HEK293 (cell line): ENCODE measurements at regions not wholly inside any gene's neighbourhood (a gene's known extent, or its start where the extent isn't known, plus 50 kb on each side); places are given as distances from the start of the nearest gene placed in this dataset.

Source experiments
- CTCF ChIA-PET: fragments of 350-600 bp; formaldehyde crosslinking; extraction: SDS; loops from one replicate; lab custom pipeline; 2021; ENCODE audit warnings: antibody characterized with exemption; lab: Yijun Ruan, JAX
- POLR2A ChIA-PET: fragments of 300-600 bp; formaldehyde crosslinking; extraction: SDS; loops from one replicate; lab custom pipeline; 2020; ENCODE audit warnings: antibody characterized with exemption, inconsistent platforms; lab: Yijun Ruan, JAX
- H3K27ac ChIP-seq: fragments of 200-500 bp; sonication (Bioruptor generic); 2 replicates; pipeline ENCODE4 v1.5.1; 2014; ENCODE audit warnings: low read depth, low read length, control low read depth, inconsistent platforms; ENCODE audit errors: extremely low read depth
- H3K36me3 ChIP-seq, 2 experiments: fragments of 200-500 bp in 1 of 2; sonication (Bioruptor generic) in 1 of 2; 1 replicate in 1 of 2; 2 replicates in 1 of 2; pipeline ENCODE4 v1.5.1; 2014 to 2017; ENCODE audit warnings: inconsistent platforms in 2 of 2, low read length in 2 of 2; ENCODE audit not compliant: control insufficient read depth in 2 of 2, insufficient read depth in 1 of 2
- H3K4me1 ChIP-seq: fragments of 200-500 bp; sonication (Bioruptor generic); 2 replicates; pipeline ENCODE4 v1.5.1; 2014; ENCODE audit warnings: mild to moderate bottlenecking, low read length, inconsistent platforms; ENCODE audit not compliant: control insufficient read depth, insufficient read depth
- H3K4me3 ChIP-seq: 2 replicates; pipeline ENCODE4 v1.5.1; 2011; ENCODE audit warnings: low read depth, mild to moderate bottlenecking, control low read depth, low read length, moderate library complexity
- H3K9me3 ChIP-seq: fragments of 200-500 bp; sonication (Bioruptor generic); 2 replicates; pipeline ENCODE4 v1.5.1; 2014; ENCODE audit warnings: low read depth, low read length, inconsistent platforms; ENCODE audit not compliant: control insufficient read depth, insufficient read depth
- ELK4 ChIP-seq: IDR thresholded peaks from 2 replicates; pipeline ENCODE4 v1.6.1; 2011; ENCODE audit warnings: mild to moderate bottlenecking, low read depth, low read length, borderline replicate concordance
- GLIS2 ChIP-seq: fragments of 450-650 bp; formaldehyde crosslinking; IDR thresholded peaks from 2 replicates; pipeline ENCODE4 v1.5.1; 2016; ENCODE audit warnings: missing biosample characterization, missing genetic modification characterization
- MEIS1 ChIP-seq: sonication (generic); formaldehyde crosslinking; IDR thresholded peaks from 2 replicates; pipeline ENCODE4 v1.8.1; 2022; ENCODE audit warnings: missing genetic modification reagents, mild to moderate bottlenecking, borderline replicate concordance
- TRIM28 ChIP-seq: IDR thresholded peaks from 2 replicates; pipeline ENCODE4 v1.6.1; 2011; ENCODE audit warnings: low read length, control low read depth, borderline replicate concordance
- TSHZ1 ChIP-seq: fragments of 450-650 bp; formaldehyde crosslinking; IDR thresholded peaks from 2 replicates; pipeline ENCODE4 v1.5.1; 2016; ENCODE audit warnings: missing biosample characterization, missing genetic modification characterization, borderline replicate concordance
- ZBTB44 ChIP-seq: fragments of 450-650 bp; IDR thresholded peaks from 2 replicates; pipeline ENCODE4 v1.5.1; 2018; ENCODE audit warnings: missing biosample characterization, mild to moderate bottlenecking, missing genetic modification characterization
- ZFHX2 ChIP-seq: fragments of 450-650 bp; formaldehyde crosslinking; conservative IDR thresholded peaks from 2 replicates; pipeline ENCODE4 v1.5.1; 2016; ENCODE audit warnings: missing biosample characterization, missing genetic modification characterization
- ZFP37 ChIP-seq: fragments of 450-650 bp; formaldehyde crosslinking; IDR thresholded peaks from 2 replicates; pipeline ENCODE4 v1.5.1; 2016; ENCODE audit warnings: missing biosample characterization, missing genetic modification characterization
- ZNF169 ChIP-seq: fragments of 450-650 bp; formaldehyde crosslinking; IDR thresholded peaks from 2 replicates; pipeline ENCODE4 v1.5.1; 2016; ENCODE audit warnings: missing biosample characterization, missing genetic modification characterization
- ZNF2 ChIP-seq: fragments of 450-650 bp; formaldehyde crosslinking; IDR thresholded peaks from 2 replicates; pipeline ENCODE4 v1.5.1; 2016; ENCODE audit warnings: missing biosample characterization, missing genetic modification characterization
- ZNF24 ChIP-seq: fragments of 450-650 bp; formaldehyde crosslinking; IDR thresholded peaks from 2 replicates; pipeline ENCODE4 v1.5.1; 2016; ENCODE audit warnings: missing biosample characterization, missing genetic modification characterization
- ZNF350 ChIP-seq: fragments of 450-650 bp; formaldehyde crosslinking; IDR thresholded peaks from 2 replicates; pipeline ENCODE4 v1.5.0; 2017; ENCODE audit warnings: missing biosample characterization, mild to moderate bottlenecking, missing genetic modification characterization
- ZNF366 ChIP-seq: fragments of 450-650 bp; formaldehyde crosslinking; conservative IDR thresholded peaks from 2 replicates; pipeline ENCODE4 v1.5.1; 2016; ENCODE audit warnings: missing biosample characterization, missing genetic modification characterization
- ZNF423 ChIP-seq: fragments of 450-650 bp; formaldehyde crosslinking; IDR thresholded peaks from 2 replicates; pipeline ENCODE4 v1.5.1; 2016; ENCODE audit warnings: missing biosample characterization, missing genetic modification characterization
- ZNF473 ChIP-seq: fragments of 450-650 bp; formaldehyde crosslinking; IDR thresholded peaks from 2 replicates; pipeline ENCODE4 v1.5.1; 2017; ENCODE audit warnings: missing biosample characterization, missing genetic modification characterization
- ZNF610 ChIP-seq: fragments of 450-650 bp; formaldehyde crosslinking; IDR thresholded peaks from 2 replicates; pipeline ENCODE4 v1.5.1; 2016; ENCODE audit warnings: missing biosample characterization, missing genetic modification characterization, borderline replicate concordance
- ZNF623 ChIP-seq: fragments of 450-650 bp; formaldehyde crosslinking; IDR thresholded peaks from 2 replicates; pipeline ENCODE4 v1.5.1; 2016; ENCODE audit warnings: missing biosample characterization, missing genetic modification characterization
- ZNF624 ChIP-seq: fragments of 450-650 bp; formaldehyde crosslinking; IDR thresholded peaks from 2 replicates; pipeline ENCODE4 v1.5.1; 2017; ENCODE audit warnings: missing biosample characterization, missing genetic modification characterization
- ZNF704 ChIP-seq: fragments of 450-650 bp; formaldehyde crosslinking; IDR thresholded peaks from 2 replicates; pipeline ENCODE4 v1.5.1; 2016; ENCODE audit warnings: missing biosample characterization, missing genetic modification characterization
- ZNF791 ChIP-seq: fragments of 450-650 bp; formaldehyde crosslinking; IDR thresholded peaks from 2 replicates; pipeline ENCODE4 v1.5.1; 2016; ENCODE audit warnings: missing biosample characterization, missing genetic modification characterization
- TF ChIP-seq, protein P1 (sequence below): fragments of 450-650 bp; formaldehyde crosslinking; IDR thresholded peaks from 2 replicates; pipeline ENCODE4 v1.5.1; 2016; ENCODE audit warnings: missing biosample characterization, missing genetic modification characterization
- TF ChIP-seq, protein P2 (sequence below): fragments of 450-650 bp; formaldehyde crosslinking; IDR thresholded peaks from 2 replicates; pipeline ENCODE4 v1.5.1; 2017; ENCODE audit warnings: missing biosample characterization, mild to moderate bottlenecking, missing genetic modification characterization, moderate library complexity

DNA sequence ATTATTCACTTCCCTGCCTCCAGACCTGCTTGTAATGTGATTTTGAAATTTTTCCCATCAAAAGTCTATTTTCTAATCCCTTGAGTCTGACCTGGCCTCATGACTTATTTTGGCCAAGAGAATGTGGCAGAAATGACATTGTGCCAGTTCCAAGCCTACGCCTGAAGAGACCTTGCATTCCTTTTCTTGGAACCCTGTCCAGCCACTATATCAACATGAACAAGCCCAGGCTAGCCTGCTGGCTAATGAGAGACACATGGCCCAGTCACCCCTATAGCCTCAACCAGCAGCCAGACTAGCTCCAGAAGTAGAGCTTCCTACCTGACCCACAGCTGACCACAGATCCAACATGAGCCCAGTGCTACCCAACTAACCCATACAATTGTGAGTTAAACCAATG is 121.1 kb upstream of the ACP3 start:
- CTCF ChIA-PET: interaction anchor here (1.5 to 1.9 kb wide), 2 partner anchors 10 to 161 kb away, joined by 3 to 7 read pairs; partner anchors contain the start of gene CPNE4
- TF ChIP-seq ZNF623 (tag by site-specific recombination): no peak
- no peak for TF ChIP-seq ZNF350 (tag by site-specific recombination)
- no peak for TF ChIP-seq TSHZ1 (tag by site-specific recombination)
- TF ChIP-seq ZNF704 (tag by site-specific recombination): no peak
- TF ChIP-seq ZNF2 (tag by site-specific recombination): no peak
- no peak for TF ChIP-seq ZNF24 (tag by site-specific recombination)
- TF ChIP-seq ZNF423 (tag by site-specific recombination): no peak
- TF ChIP-seq ZFHX2: no peak
- TF ChIP-seq TRIM28: no peak
- TF ChIP-seq ZNF791 (tag by site-specific recombination): no peak
- TF ChIP-seq ZNF366: no peak
- TF ChIP-seq ZNF473 (tag by site-specific recombination): no peak
- H3K36me3 ChIP-seq: no peaks in the 10 kb centered on the region

GRCh38 chr3:132198516-132198915 is 118.7 kb upstream of the ACP3 start:
- H3K27ac ChIP-seq: no peak overlapping the region
- no peaks in the 10 kb centered on the region for H3K4me1 ChIP-seq
- POLR2A ChIA-PET: no interaction called here
- no peaks in the 10 kb centered on the region for H3K36me3 ChIP-seq
- CTCF ChIA-PET: no interaction called here
- no peaks in the 10 kb centered on the region for H3K9me3 ChIP-seq
- no peak overlapping the region for H3K4me3 ChIP-seq
- no peak for TF ChIP-seq ZNF624 (tag by site-specific recombination)
- no peak for TF ChIP-seq ELK4
- TF ChIP-seq, protein P1, sequence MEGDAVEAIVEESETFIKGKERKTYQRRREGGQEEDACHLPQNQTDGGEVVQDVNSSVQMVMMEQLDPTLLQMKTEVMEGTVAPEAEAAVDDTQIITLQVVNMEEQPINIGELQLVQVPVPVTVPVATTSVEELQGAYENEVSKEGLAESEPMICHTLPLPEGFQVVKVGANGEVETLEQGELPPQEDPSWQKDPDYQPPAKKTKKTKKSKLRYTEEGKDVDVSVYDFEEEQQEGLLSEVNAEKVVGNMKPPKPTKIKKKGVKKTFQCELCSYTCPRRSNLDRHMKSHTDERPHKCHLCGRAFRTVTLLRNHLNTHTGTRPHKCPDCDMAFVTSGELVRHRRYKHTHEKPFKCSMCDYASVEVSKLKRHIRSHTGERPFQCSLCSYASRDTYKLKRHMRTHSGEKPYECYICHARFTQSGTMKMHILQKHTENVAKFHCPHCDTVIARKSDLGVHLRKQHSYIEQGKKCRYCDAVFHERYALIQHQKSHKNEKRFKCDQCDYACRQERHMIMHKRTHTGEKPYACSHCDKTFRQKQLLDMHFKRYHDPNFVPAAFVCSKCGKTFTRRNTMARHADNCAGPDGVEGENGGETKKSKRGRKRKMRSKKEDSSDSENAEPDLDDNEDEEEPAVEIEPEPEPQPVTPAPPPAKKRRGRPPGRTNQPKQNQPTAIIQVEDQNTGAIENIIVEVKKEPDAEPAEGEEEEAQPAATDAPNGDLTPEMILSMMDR (tag by site-specific recombination): no peak
- no peak for TF ChIP-seq ZBTB44
- no peak for TF ChIP-seq ZNF169 (tag by site-specific recombination)
- no peak for TF ChIP-seq MEIS1 (CRISPR knock-in tag)
- no peak for TF ChIP-seq ZNF610 (tag by site-specific recombination)
- TF ChIP-seq, protein P2, sequence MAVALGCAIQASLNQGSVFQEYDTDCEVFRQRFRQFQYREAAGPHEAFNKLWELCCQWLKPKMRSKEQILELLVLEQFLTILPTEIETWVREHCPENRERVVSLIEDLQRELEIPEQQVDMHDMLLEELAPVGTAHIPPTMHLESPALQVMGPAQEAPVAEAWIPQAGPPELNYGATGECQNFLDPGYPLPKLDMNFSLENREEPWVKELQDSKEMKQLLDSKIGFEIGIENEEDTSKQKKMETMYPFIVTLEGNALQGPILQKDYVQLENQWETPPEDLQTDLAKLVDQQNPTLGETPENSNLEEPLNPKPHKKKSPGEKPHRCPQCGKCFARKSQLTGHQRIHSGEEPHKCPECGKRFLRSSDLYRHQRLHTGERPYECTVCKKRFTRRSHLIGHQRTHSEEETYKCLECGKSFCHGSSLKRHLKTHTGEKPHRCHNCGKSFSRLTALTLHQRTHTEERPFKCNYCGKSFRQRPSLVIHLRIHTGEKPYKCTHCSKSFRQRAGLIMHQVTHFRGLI (tag by site-specific recombination): no peak
- no peak for TF ChIP-seq ZFP37 (tag by site-specific recombination)
- no peak for TF ChIP-seq GLIS2 (tag by site-specific recombination)

More for the DNA sequence above, 121.1 kb upstream of the ACP3 start:
- POLR2A ChIA-PET: no interaction called here
- Histone ChIP-seq H3K27ac (no peak overlapping the region), H3K4me3 (no peak overlapping the region), H3K9me3 (no peaks in the 10 kb centered on the region), H3K4me1 (no peaks in the 10 kb centered on the region)
